ENCODE measurements at regions not wholly inside any gene's neighbourhood (a gene's known extent, or its start where the extent isn't known, plus 50 kb on each side); places are given as distances from the start of the nearest gene placed in this dataset.

DNA sequence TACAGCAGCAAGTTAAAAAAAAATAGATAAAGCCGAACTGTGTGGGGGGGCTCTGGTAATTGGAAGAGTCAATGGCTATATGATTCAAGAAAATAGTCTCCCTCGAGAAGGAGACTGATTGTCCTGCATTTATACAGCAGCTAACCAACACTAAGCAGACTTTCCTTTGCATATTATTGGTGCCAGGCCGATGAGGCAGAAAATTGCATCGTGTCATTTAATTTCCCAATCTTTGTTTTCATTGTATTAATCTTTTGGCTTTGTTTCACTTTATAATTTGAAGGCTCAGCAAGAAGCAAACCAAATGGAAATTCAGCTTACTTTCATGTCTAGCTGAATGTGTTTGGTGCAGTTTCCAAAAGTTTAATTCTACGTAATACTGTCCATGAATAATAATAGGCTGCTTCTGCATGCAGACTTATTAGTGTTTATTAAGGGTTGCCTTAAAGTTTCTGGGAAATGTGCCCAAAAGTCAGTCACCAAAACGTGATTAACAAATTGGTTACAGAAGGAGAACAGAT lies 258.5 kb downstream of the HACE1 start:
- TF ChIP-seq, protein P1, sequence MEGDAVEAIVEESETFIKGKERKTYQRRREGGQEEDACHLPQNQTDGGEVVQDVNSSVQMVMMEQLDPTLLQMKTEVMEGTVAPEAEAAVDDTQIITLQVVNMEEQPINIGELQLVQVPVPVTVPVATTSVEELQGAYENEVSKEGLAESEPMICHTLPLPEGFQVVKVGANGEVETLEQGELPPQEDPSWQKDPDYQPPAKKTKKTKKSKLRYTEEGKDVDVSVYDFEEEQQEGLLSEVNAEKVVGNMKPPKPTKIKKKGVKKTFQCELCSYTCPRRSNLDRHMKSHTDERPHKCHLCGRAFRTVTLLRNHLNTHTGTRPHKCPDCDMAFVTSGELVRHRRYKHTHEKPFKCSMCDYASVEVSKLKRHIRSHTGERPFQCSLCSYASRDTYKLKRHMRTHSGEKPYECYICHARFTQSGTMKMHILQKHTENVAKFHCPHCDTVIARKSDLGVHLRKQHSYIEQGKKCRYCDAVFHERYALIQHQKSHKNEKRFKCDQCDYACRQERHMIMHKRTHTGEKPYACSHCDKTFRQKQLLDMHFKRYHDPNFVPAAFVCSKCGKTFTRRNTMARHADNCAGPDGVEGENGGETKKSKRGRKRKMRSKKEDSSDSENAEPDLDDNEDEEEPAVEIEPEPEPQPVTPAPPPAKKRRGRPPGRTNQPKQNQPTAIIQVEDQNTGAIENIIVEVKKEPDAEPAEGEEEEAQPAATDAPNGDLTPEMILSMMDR (IDR thresholded peaks at IDR 0.05; ENCODE audit: low read depth, low read length, missing input control), result no peak
- TF ChIP-seq SP1 (IDR thresholded peaks at IDR 0.05) (no peak), FOXA1 (IDR thresholded peaks at IDR 0.05) (no peak), JUND (IDR thresholded peaks at IDR 0.05) (no peak)
- TF ChIP-seq, protein P2, sequence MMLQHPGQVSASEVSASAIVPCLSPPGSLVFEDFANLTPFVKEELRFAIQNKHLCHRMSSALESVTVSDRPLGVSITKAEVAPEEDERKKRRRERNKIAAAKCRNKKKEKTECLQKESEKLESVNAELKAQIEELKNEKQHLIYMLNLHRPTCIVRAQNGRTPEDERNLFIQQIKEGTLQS (IDR thresholded peaks at IDR 0.05), result no peak
- TF ChIP-seq, protein P3, sequence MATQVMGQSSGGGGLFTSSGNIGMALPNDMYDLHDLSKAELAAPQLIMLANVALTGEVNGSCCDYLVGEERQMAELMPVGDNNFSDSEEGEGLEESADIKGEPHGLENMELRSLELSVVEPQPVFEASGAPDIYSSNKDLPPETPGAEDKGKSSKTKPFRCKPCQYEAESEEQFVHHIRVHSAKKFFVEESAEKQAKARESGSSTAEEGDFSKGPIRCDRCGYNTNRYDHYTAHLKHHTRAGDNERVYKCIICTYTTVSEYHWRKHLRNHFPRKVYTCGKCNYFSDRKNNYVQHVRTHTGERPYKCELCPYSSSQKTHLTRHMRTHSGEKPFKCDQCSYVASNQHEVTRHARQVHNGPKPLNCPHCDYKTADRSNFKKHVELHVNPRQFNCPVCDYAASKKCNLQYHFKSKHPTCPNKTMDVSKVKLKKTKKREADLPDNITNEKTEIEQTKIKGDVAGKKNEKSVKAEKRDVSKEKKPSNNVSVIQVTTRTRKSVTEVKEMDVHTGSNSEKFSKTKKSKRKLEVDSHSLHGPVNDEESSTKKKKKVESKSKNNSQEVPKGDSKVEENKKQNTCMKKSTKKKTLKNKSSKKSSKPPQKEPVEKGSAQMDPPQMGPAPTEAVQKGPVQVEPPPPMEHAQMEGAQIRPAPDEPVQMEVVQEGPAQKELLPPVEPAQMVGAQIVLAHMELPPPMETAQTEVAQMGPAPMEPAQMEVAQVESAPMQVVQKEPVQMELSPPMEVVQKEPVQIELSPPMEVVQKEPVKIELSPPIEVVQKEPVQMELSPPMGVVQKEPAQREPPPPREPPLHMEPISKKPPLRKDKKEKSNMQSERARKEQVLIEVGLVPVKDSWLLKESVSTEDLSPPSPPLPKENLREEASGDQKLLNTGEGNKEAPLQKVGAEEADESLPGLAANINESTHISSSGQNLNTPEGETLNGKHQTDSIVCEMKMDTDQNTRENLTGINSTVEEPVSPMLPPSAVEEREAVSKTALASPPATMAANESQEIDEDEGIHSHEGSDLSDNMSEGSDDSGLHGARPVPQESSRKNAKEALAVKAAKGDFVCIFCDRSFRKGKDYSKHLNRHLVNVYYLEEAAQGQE (IDR thresholded peaks at IDR 0.05), result no peak

Measured in liver (tissue), 3 donors.